ENCODE measurements at regions not wholly inside any gene's neighbourhood (a gene's known extent, or its start where the extent isn't known, plus 50 kb on each side); places are given as distances from the start of the nearest gene placed in this dataset.
"Not testable (repeated sequence)": the region's sequence is repeated elsewhere in the genome, so short reads cannot be mapped to it uniquely, and the experiment has no call there.

GRCh38 chr7:19290968-19291367, 145.7 kb upstream of the FERD3L start:
- DNase-seq = no peak

GRCh38 chr7:19290066-19290465, 144.8 kb upstream of the FERD3L start:
- no peak for DNase-seq

- no peak for DNase-seq
These were observed 139.5 kb upstream of the FERD3L start for GRCh38 chr7:19284596-19285300.

GRCh38 chr7:19284136-19284535, 138.9 kb upstream of the FERD3L start:
- no peak for DNase-seq

GRCh38 chr7:19275000-19275399, 129.8 kb upstream of the FERD3L start:
- no peak for DNase-seq

- not testable (repeated sequence) for DNase-seq
These were observed 127.1 kb upstream of the FERD3L start for GRCh38 chr7:19272329-19272728.

- no peak for DNase-seq
These were observed 124.1 kb upstream of the FERD3L start for GRCh38 chr7:19269301-19269700.

- DNase-seq = no peak
These were observed 123.5 kb upstream of the FERD3L start for GRCh38 chr7:19268737-19269136.

GRCh38 chr7:19262826-19263225, 117.6 kb upstream of the FERD3L start:
- no peak for DNase-seq

- no peak for DNase-seq
These were observed 104.1 kb upstream of the FERD3L start for GRCh38 chr7:19249281-19249680.

GRCh38 chr7:19248681-19249080, 103.5 kb upstream of the FERD3L start:
- no peak for DNase-seq

GRCh38 chr7:19248115-19248514, 102.9 kb upstream of the FERD3L start:
- DNase-seq = no peak

- DNase-seq = no peak
These were observed 101.8 kb upstream of the FERD3L start for GRCh38 chr7:19247017-19247416.

- DNase-seq = no peak
These were observed 97.0 kb upstream of the FERD3L start for GRCh38 chr7:19242246-19242645.

GRCh38 chr7:19239951-19240350, 94.7 kb upstream of the FERD3L start:
- no peak for DNase-seq

GRCh38 chr7:19235680-19236079, 90.5 kb upstream of the FERD3L start:
- no peak for DNase-seq

- no peak for DNase-seq
These were observed 79.7 kb upstream of the FERD3L start for GRCh38 chr7:19224951-19225350.

- DNase-seq = no peak
These were observed 70.2 kb upstream of the FERD3L start for GRCh38 chr7:19215412-19215811.

GRCh38 chr7:19213746-19214145, 68.5 kb upstream of the FERD3L start:
- DNase-seq = no peak

GRCh38 chr7:19210893-19211413, 65.7 kb upstream of the FERD3L start:
- DNase-seq = no peak

GRCh38 chr7:19209166-19209696, 64.0 kb upstream of the FERD3L start:
- DNase-seq = no peak

GRCh38 chr7:19206721-19207120, 61.5 kb upstream of the FERD3L start:
- DNase-seq = no peak

GRCh38 chr7:19203686-19204085, 58.5 kb upstream of the FERD3L start:
- no peak for DNase-seq

GRCh38 chr7:19202599-19202998, 57.4 kb upstream of the FERD3L start:
- no peak for DNase-seq
